ENCODE measurements at regions not wholly inside any gene's neighbourhood (a gene's known extent, or its start where the extent isn't known, plus 50 kb on each side); places are given as distances from the start of the nearest gene placed in this dataset.

GRCh38 chr16:85395207-85395912 lies 217.8 kb upstream of the GSE1 start:
- DNase-seq, result peak; percentile 54

DNA sequence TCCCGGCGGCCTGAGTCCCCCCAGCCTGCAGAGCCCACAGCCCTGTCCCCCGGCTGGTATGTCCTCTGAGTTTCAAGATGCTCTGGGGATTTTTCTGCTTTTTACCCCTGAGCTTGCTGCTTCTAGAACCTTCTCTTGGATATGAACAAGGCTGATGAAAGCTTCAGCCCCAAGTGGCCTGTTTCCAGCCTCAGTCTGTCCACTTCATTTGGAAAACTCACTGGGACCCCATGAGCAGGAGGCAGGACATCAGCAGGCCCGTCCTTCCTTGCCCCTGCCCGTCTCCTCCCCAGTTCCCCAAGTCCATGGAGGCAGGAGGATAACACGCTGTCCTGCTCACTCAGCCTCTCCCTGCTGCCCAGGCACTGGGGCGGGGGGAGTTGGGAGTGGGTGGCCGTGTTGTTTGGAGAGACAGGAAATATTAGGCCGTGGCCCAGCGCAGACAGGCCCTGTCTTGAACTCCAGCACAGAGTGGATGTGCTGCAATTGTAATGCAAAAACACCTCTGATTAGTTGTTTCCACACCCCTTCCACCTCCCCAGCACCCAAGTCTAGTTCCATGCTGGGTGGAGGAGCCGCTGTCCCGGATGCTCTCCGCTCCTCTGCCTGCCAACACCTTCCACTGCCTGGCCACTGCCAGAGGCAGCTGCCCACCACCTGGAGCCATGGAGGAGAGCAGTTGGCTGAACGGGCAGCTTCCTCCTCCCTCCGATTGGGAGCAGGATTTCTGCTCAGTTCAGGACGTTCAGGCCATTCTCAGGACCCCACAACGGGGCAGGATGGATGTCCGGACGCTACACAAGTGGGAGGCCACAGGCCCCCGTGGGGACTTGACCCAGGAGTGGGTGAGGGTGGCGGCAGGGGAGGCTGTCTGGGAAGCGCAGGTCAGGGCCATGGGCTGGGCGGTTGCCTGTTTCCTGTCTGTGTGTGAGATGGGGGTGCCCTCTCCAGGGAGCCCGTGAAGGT lies 216.9 kb upstream of the GSE1 start:
- DNase-seq, result no peak

GRCh38 chr16:85396879-85397871 lies 215.9 kb upstream of the GSE1 start:
- DNase-seq, result no peak

DNA sequence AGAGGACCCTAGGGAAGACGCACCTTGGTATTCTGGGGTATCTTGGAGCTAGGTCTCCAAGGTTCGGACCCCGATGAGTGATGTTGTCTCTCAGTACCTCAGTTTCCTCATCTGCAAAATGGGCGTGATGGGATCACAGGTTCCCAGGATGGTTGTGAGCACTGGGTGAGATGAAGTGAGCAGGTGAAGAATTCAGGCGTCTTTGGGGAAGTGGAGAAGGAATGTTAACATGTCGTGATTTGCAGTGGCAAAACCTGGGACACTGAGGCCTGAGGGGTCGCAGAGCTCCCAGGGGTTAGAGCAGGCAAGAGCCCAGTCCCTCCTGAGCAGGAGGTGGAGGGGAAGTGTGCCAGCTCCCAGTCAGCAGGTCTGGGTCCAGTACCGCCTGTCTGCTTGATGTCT lies 215.1 kb upstream of the GSE1 start:
- no peak for DNase-seq

DNA sequence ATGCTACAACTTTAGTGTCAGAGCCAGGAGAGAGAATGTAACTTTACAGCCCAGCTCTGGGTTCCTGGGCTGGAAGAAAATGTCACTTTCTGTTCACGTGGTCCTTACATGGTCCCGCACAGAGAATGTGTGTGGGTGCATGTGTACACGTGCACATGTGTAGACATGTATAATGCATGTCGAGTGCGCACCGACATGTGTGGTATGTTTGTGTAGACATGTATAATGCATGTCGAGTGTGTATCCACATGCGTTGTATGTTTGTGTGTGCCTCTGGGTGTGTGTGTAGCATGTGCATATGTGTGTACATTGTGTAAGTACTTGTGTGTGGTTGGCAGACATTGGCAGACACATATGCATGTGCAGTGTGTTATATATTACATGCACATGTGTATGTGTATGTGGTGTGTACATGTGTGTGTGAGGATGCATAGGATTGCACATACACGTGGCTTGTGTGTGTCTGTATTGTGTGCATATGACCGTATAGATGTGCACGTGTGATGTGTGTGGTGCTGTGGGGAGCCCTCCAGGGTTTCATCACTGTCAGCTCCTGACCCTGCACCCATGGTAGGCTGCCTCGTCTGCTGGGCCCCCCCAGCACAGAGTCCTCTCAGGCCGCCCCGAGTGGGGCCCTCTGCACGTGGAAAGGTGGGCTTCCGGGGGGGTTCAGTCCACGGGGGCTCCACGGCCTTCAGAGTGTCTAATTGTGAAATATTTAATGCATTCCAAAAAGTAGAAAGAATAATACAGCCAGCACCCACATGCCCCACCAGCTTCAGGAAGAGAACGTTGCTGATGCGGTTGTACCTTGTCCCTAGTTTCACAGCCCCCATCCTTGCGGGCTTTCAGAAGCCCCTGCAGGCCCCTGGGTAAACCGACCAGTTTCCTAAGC lies 214.2 kb upstream of the GSE1 start:
- DNase-seq, result no peak

DNA sequence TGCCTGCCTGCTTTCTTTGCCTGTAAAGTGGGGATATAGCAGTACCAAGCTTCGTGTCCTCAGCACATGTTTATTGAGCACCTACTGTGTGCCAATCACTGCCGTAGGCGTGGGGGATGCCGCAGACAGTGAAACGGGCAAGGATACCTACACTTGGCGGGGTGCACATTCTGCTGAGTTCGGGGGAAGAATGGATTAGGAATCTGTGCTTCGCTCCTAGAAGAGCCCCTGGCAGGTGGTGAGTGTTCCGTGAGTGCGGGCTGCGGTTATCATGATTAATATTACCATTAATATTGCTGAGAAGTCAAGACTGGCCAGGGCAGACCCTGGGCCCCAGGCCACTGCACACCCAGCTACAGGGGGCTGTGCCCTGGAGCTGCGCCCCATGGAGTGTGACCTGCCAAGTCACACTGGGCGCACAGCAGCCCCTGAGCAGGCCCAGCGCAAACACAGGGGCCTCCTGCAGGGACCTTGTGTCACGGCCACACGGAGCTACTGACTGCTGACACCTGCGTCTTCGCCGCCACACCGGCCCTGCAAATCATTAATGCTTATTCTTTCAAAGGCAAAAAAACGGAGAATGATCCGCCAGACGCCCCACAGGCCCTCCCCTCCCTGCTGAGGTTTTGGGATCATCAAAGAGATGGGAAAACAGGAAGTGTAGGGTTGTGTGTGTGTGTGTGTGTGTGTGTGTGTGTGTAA lies 213.4 kb upstream of the GSE1 start:
- DNase-seq, result no peak

DNA sequence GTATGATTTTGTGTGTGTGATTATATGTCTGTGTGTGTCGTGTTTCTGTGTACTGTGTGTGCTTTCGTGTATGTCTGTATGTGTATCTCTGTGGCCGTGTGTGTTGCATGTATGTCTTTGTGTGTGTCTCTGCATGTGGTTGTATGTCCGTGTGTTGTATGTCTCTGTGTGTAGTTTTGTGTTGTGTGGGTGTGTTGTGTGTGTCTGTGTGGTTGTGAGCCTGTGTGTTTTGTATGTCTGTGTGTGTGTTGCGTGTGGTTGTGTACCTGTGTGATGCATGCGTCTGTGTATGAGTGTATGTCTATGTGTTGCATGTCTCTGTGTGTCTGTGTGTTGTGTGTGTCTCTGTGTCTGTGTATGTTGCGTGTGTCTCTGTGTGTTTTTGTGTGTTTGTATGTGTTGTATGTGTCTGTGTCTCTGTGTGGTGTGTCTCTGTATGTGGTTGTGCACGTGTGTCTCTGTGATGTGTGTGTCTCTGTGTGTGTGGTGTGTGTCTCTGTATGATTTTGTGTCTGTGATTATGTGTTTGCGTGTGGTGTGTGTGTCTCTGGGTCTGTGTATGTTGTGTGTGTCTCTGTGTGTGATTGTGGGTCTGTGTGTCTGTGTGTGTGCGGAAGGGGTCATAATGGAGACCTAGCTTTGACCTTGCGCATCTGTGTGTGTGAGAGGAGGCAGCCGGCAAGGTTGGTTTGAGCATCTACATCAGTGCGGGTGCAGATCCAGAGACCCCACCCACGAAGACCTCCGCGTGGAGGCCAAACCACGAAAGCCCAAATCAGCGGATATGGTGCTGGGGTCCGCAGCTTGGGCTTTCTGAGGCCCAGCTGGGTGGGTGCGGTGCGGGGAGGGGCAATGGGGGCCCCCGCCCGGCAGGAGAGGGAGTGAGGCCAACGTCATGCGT lies 212.6 kb upstream of the GSE1 start:
- DNase-seq, result no peak

DNA sequence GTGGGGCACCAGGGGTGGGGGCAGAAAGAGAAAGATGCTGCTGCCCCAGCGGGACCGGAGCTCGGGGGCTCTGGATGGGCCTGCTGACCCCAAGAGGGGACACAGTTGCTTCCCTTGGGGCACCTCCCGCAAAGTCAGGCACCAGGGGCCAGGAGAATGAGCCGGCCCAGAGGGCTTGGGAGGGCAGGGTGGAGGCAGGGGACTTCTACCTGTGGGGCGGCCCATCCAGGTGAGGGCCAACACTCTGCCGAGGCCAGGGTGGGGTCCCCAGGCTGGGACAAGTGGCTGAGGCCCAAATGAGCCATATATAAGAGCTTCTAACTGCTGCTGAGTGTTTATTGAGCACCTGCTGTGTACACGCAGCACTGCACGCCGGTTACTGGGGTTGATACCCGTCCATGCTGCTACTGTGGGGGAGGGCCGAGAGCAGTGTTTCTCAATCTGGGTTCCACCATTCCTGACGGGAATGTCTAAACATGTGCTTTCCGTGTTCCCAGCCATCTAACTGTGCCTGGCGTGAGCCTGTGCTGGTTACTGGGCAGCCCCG lies 211.7 kb upstream of the GSE1 start:
- no peak for DNase-seq

- DNase-seq, result no peak
Measured at GRCh38 chr16:85401917-85402766, 211.0 kb upstream of the GSE1 start.

GRCh38 chr16:85402910-85403692 lies 210.0 kb upstream of the GSE1 start:
- DNase-seq, result no peak

- no peak for DNase-seq
Measured at GRCh38 chr16:85403693-85404092, 209.4 kb upstream of the GSE1 start.

DNA sequence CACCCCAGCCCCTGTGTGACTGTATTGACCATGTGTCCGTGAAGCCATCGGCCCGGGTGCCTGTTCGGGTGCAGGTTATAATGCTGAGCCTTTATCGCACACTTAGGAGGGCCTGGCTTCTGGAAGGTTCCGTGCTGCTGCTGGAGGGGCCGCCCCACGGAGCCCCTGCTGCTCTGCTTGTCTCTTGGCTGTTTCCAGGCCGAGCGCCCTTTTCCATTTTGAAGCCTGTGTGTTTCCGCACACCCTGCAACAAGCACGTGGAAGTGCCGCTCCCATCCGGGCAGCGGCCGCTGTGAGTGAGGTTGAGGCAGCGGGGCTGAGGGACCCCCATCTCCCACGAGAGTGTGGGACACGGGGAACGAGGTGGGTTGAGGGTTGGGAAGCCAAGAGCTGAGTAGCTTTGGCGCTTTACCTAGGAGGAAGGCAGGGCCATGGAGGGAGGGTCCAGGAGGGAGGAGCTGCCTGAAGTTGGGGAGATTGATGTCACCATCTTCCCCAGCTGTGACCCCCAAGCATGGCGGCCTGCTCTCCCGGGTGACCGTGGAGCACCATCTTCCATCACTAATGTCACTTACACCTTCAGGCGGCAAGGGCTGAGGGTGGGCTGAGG lies 200.1 kb upstream of the GSE1 start:
- no peak for DNase-seq

- DNase-seq, result no peak
Measured at GRCh38 chr16:85413691-85414663, 199.1 kb upstream of the GSE1 start.

GRCh38 chr16:85415196-85416090 lies 197.7 kb upstream of the GSE1 start:
- DNase-seq, result no peak

All from DMS79 (cell line).